Transverse colon (tissue), 4 donors: ENCODE measurements at regions not wholly inside any gene's neighbourhood (a gene's known extent, or its start where the extent isn't known, plus 50 kb on each side); places are given as distances from the start of the nearest gene placed in this dataset.

Source experiments
- DNase-seq: peaks from one replicate; pipeline ENCODE4 v3.0.0-alpha.2; 2019
- H3K27ac ChIP-seq, 4 donors: fragments of 200-600 bp; sonication (generic); 2 replicates each; pipeline ENCODE4 v1.5.1; 2016 to 2018; ENCODE audit warnings: inconsistent platforms in 4 of 4
- H3K27me3 ChIP-seq: fragments of 200-600 bp; sonication (generic); 2 replicates; pipeline ENCODE4 v1.5.1; 2017; ENCODE audit warnings: inconsistent platforms
- H3K36me3 ChIP-seq, 4 donors: fragments of 200-600 bp; sonication (generic); 2 replicates each; pipeline ENCODE4 v1.5.1; 2017 to 2019; ENCODE audit warnings: inconsistent platforms in 4 of 4
- H3K4me1 ChIP-seq, 4 donors: fragments of 200-600 bp; sonication (generic); 2 replicates each; pipeline ENCODE4 v1.5.1; 2017 to 2020; ENCODE audit warnings: inconsistent platforms in 4 of 4
- H3K4me3 ChIP-seq, 4 donors: fragments of 200-600 bp; sonication (generic); 1 replicate in 1 of 4; 2 replicates in 3 of 4; pipeline versions ENCODE4 v1.5.1 to v1.6.1; 2017 to 2019; ENCODE audit warnings: inconsistent platforms in 4 of 4
- H3K9me3 ChIP-seq, 2 donors: fragments of 200-600 bp; sonication (generic); 2 replicates each; pipeline ENCODE4 v1.5.1; 2017 to 2019; ENCODE audit warnings: inconsistent platforms in 2 of 2
- EP300 ChIP-seq: sonication (generic); formaldehyde crosslinking; IDR thresholded peaks from one replicate; pipeline ENCODE4 v1.6.1; 2017; ENCODE audit warnings: antibody characterized with exemption, low read depth
- POLR2A ChIP-seq: fragments of 450-650 bp; IDR thresholded peaks from one replicate; pipeline ENCODE4 v1.6.1; 2016; ENCODE audit warnings: antibody characterized with exemption, mild to moderate bottlenecking, moderate library complexity
- POLR2AphosphoS5 ChIP-seq, 3 donors: sonication (generic); formaldehyde crosslinking; IDR thresholded peaks; one replicate each; pipeline ENCODE4 v1.6.1; 2016; ENCODE audit warnings: antibody characterized with exemption in 3 of 3
- WGBS, 2 donors: methylation state at CpG; one replicate each; pipeline ENCODE4 v1.1.5; 2018; ENCODE audit warnings: low coverage in 1 of 2; 5-methylcytosine and 5-hydroxymethylcytosine counted together
- in situ Hi-C, 4 donors: fragments of 200-750 bp; cut with MboI; loops; one replicate each; pipeline versions ENCODE4 v1.15.0 to v1.15.1; 2017; ENCODE audit warnings: low sequenced_read_pairs in 3 of 4, low pct_ligation_motif_present in 1 of 4, low pct_unique_long_range_greater_than_20kb in 1 of 4
- intact Hi-C: fragments of 100-400 bp; cut with DNase I; formaldehyde crosslinking; loops from one replicate; pipeline ENCODE4 v1.15.1; 2023; ENCODE audit warnings: low total_unique reads
- TF ChIP-seq, protein P1 (sequence below), 5 experiments: fragments of 200-600 bp in 3 of 5; fragments of 450-650 bp in 2 of 5; sonication (generic) in 3 of 5; IDR thresholded peaks; 1 replicate in 2 of 5; 2 replicates in 3 of 5; pipeline ENCODE4 v1.5.1; 2016 to 2017; ENCODE audit warnings: antibody characterized with exemption in 5 of 5, inconsistent platforms in 3 of 5, mild to moderate bottlenecking in 2 of 5, moderate library complexity in 1 of 5

DNA sequence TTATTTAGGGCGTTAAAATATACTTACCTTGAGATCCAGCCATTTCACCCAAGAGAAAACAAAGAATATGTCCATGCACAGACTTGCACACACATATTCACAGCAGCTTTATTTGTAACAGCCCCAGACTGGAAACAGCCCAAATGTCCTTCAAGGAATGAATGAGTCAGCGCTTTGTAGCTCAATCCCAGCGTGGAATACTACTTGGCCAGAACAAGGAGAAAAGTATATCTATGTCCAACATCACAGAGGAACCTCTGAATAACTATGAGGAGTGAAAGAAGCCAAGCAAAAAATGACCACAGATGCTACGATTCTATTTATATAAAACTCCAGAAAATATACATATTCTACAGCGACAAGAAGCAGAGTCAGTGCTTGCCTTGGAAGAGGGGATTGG is 158.3 kb downstream of the ENGASE start:
- H3K9me3 ChIP-seq = no peaks in the 10 kb centered on the region
- H3K27me3 ChIP-seq = no peaks in the 10 kb centered on the region
- no peak for TF ChIP-seq EP300
- TF ChIP-seq POLR2A = no peak
- TF ChIP-seq POLR2AphosphoS5 (IDR thresholded peaks at IDR 0.05) = no peak
- TF ChIP-seq, protein P1, sequence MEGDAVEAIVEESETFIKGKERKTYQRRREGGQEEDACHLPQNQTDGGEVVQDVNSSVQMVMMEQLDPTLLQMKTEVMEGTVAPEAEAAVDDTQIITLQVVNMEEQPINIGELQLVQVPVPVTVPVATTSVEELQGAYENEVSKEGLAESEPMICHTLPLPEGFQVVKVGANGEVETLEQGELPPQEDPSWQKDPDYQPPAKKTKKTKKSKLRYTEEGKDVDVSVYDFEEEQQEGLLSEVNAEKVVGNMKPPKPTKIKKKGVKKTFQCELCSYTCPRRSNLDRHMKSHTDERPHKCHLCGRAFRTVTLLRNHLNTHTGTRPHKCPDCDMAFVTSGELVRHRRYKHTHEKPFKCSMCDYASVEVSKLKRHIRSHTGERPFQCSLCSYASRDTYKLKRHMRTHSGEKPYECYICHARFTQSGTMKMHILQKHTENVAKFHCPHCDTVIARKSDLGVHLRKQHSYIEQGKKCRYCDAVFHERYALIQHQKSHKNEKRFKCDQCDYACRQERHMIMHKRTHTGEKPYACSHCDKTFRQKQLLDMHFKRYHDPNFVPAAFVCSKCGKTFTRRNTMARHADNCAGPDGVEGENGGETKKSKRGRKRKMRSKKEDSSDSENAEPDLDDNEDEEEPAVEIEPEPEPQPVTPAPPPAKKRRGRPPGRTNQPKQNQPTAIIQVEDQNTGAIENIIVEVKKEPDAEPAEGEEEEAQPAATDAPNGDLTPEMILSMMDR (IDR thresholded peaks at IDR 0.05) = no peak
- DNase-seq = no peak
- in situ Hi-C loops = no loop called here
- 74 to 84% methylated on average over 5 of the region's 5 CpGs for WGBS, 2 donors
- H3K36me3 ChIP-seq = no peaks in the 10 kb centered on the region
- intact Hi-C loops = no loop called here
- H3K4me1 ChIP-seq = no peaks in the 10 kb centered on the region
- no peak overlapping the region for H3K27ac ChIP-seq
- no peak overlapping the region for H3K4me3 ChIP-seq

DNA sequence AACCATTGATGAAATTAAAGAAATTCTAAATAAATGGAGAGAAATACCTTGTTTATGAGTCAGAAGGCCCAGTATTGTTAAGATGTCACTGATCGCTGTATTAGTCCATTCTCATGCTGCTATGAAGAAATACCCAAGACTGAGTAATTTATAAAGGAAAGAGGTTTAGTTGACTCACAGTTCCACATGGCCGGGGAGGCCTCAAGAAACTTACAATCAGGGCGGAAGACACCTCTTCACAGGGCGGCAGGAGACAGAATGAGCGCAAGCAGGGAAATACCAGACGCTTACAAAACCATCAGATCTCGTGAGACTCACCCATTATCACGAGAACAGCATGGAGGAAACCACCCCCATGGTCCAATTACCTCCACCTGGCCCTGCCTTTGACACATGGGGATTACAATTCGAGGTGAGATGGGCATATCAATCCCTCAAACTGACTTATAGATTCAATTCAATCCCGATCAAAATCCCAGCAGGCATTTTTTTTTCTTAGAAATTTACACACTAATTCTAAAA is 157.2 kb downstream of the ENGASE start:
- H3K36me3 ChIP-seq = no peaks in the 10 kb centered on the region
- TF ChIP-seq POLR2AphosphoS5 (IDR thresholded peaks at IDR 0.05) (no peak), POLR2A (no peak), EP300 (no peak)
- TF ChIP-seq, protein P1 (IDR thresholded peaks at IDR 0.05) = no peak
- H3K27me3 ChIP-seq = no peaks in the 10 kb centered on the region
- no peak overlapping the region for H3K27ac ChIP-seq
- H3K4me3 ChIP-seq = no peak overlapping the region
- no peak for DNase-seq
- in situ Hi-C loops = no loop called here
- H3K9me3 ChIP-seq = no peaks in the 10 kb centered on the region
- intact Hi-C loops = no loop called here
- H3K4me1 ChIP-seq = no peaks in the 10 kb centered on the region
- 58 to 68% methylated on average over 5 to 10 of the region's 10 CpGs for WGBS, 2 donors

DNA sequence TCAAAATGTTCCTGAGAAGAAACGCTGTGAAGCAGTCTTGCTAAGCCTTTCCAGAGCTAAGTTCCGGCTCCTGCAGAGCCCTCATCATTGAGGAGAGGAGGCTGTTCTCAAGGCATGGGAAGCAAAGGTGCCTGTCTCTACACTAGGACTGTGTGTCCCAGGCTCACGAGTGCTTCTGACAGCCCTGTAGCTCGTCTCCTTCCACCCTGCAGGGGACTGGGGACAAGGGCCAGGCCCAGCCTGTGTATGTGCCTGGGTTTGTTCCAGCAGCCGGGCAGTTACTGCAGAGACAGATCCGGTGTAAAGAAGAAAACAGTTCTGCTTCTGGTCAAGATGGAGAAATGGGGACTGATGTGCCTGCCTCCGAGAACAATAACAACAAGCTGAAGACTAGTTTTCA is 156.0 kb downstream of the ENGASE start:
- no peaks in the 10 kb centered on the region for H3K4me1 ChIP-seq
- in situ Hi-C loops = no loop called here
- no peaks in the 10 kb centered on the region for H3K27me3 ChIP-seq
- no peaks in the 10 kb centered on the region for H3K9me3 ChIP-seq
- intact Hi-C loops = no loop called here
- DNase-seq = no peak
- H3K27ac ChIP-seq = no peak overlapping the region
- no peak for TF ChIP-seq EP300
- TF ChIP-seq POLR2A = no peak
- TF ChIP-seq, protein P1 (IDR thresholded peaks at IDR 0.05) = no peak
- no peak for TF ChIP-seq POLR2AphosphoS5 (IDR thresholded peaks at IDR 0.05)
- 68% methylated on average over 7 of the region's 7 CpGs; no CpG with 5 or more reads in 1 of the 2 donors for WGBS, 2 donors
- H3K4me3 ChIP-seq = no peak overlapping the region
- no peaks in the 10 kb centered on the region for H3K36me3 ChIP-seq

DNA sequence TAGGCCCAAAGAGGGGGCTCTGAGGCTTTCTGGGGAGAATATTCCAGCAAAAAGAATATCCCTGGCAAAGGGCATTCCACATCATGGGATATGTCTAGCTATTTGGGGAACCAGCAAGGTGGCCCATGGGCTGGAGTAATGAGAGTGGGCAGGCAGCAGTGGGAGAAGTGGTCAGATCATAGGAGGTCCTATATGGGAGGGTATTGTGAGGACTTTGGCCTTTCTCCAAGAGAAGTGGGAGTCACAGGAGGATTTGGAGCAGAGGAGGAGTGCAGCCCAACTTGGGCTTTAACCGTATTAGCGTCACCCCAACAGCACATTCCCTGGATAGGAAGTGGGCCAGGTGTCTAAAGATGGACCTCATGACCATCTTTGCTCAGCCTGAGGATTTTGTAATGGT is 151.4 kb downstream of the ENGASE start:
- TF ChIP-seq EP300 = no peak
- no peak for TF ChIP-seq POLR2AphosphoS5 (IDR thresholded peaks at IDR 0.05)
- TF ChIP-seq POLR2A = no peak
- TF ChIP-seq, protein P1 (IDR thresholded peaks at IDR 0.05) = no peak
- H3K4me3 ChIP-seq = no peak overlapping the region
- no peaks in the 10 kb centered on the region for H3K9me3 ChIP-seq
- intact Hi-C loops (no loop called here), in situ Hi-C loops (no loop called here)
- H3K27ac ChIP-seq = no peak overlapping the region
- H3K36me3 ChIP-seq = no peaks in the 10 kb centered on the region
- H3K27me3 ChIP-seq = peaks cover 33% of the 10 kb centered on the region
- WGBS, 2 donors = 94% methylated on average over 2 of the region's 2 CpGs; no CpG with 5 or more reads in 1 of the 2 donors
- no peak for DNase-seq
- H3K4me1 ChIP-seq = no peaks in the 10 kb centered on the region
